NCI-H748 (cell line): ENCODE measurements at regions not wholly inside any gene's neighbourhood (a gene's known extent, or its start where the extent isn't known, plus 50 kb on each side); places are given as distances from the start of the nearest gene placed in this dataset.

Experiments used
- DNase-seq: peaks from one replicate; lab custom pipeline; 2025; ENCODE audit not compliant: unreplicated experiment; lab: John Stamatoyannopoulos, UW

- no peak for DNase-seq
These were observed 83.1 kb upstream of the CST7 start for GRCh38 chr20:24866008-24866407.

- DNase-seq = no peak
These were observed 82.3 kb upstream of the CST7 start for GRCh38 chr20:24866742-24867141.

- DNase-seq = no peak
These were observed 81.5 kb upstream of the CST7 start for GRCh38 chr20:24867556-24867955.

GRCh38 chr20:24868396-24868927, 80.6 kb upstream of the CST7 start:
- DNase-seq = no peak

GRCh38 chr20:24868959-24869358, 80.1 kb upstream of the CST7 start:
- no peak for DNase-seq

- DNase-seq = no peak
These were observed 79.0 kb upstream of the CST7 start for GRCh38 chr20:24870057-24870456.

GRCh38 chr20:24870881-24871280, 78.2 kb upstream of the CST7 start:
- DNase-seq = no peak

- DNase-seq = no peak
These were observed 77.4 kb upstream of the CST7 start for GRCh38 chr20:24871480-24872213.

- DNase-seq = peak; percentile 18
These were observed 76.6 kb upstream of the CST7 start for GRCh38 chr20:24872291-24873024.

- DNase-seq = no peak
These were observed 75.9 kb upstream of the CST7 start for GRCh38 chr20:24873025-24873620.

GRCh38 chr20:24875078-24875477, 74.0 kb upstream of the CST7 start:
- DNase-seq = no peak

GRCh38 chr20:24877652-24878051, 71.4 kb upstream of the CST7 start:
- DNase-seq = no peak

- no peak for DNase-seq
These were observed 70.4 kb upstream of the CST7 start for GRCh38 chr20:24878657-24879056.

- DNase-seq = no peak
These were observed 69.2 kb upstream of the CST7 start for GRCh38 chr20:24879875-24880274.

- DNase-seq = no peak
These were observed 68.7 kb upstream of the CST7 start for GRCh38 chr20:24880356-24880755.

GRCh38 chr20:24890286-24890685, 58.8 kb upstream of the CST7 start:
- no peak for DNase-seq

GRCh38 chr20:24891546-24892393, 57.3 kb upstream of the CST7 start:
- DNase-seq = no peak

- DNase-seq = no peak
These were observed 56.5 kb upstream of the CST7 start for GRCh38 chr20:24892522-24892921.

- no peak for DNase-seq
These were observed 56.1 kb upstream of the CST7 start for GRCh38 chr20:24892931-24893330.

GRCh38 chr20:24894488-24894887, 54.6 kb upstream of the CST7 start:
- DNase-seq = no peak

- DNase-seq = no peak
These were observed 54.1 kb upstream of the CST7 start for GRCh38 chr20:24894967-24895366.
